Smooth muscle cell (in vitro differentiated cells): ENCODE measurements at regions not wholly inside any gene's neighbourhood (a gene's known extent, or its start where the extent isn't known, plus 50 kb on each side); places are given as distances from the start of the nearest gene placed in this dataset.
"Not testable (repeated sequence)": the region's sequence is repeated elsewhere in the genome, so short reads cannot be mapped to it uniquely, and the experiment has no call there.

Experiments used
- DNase-seq: peaks from one replicate; lab custom pipeline; 2025; ENCODE audit not compliant: unreplicated experiment; lab: John Stamatoyannopoulos, UW
- H2AFZ ChIP-seq: fragments of 200-600 bp; sonication (generic); 2 replicates; pipeline ENCODE4 v1.6.0; 2016; ENCODE audit warnings: antibody characterized with exemption, low read depth, mild to moderate bottlenecking
- H3F3A ChIP-seq: fragments of 200-600 bp; sonication (generic); 2 replicates; pipeline ENCODE4 v1.6.0; 2017; ENCODE audit warnings: antibody characterized with exemption, low read depth
- H3K27ac ChIP-seq: fragments of 200-600 bp; sonication (generic); 2 replicates; pipeline ENCODE4 v1.5.1; 2016; ENCODE audit warnings: low read depth, mild to moderate bottlenecking
- H3K27me3 ChIP-seq: fragments of 200-600 bp; sonication (generic); 2 replicates; pipeline ENCODE4 v1.6.1; 2016; ENCODE audit warnings: low read depth, mild to moderate bottlenecking
- H3K36me3 ChIP-seq: fragments of 200-600 bp; sonication (generic); 2 replicates; pipeline ENCODE4 v1.5.1; 2016; ENCODE audit warnings: low read depth
- H3K4me1 ChIP-seq: fragments of 200-600 bp; sonication (generic); 2 replicates; pipeline ENCODE4 v1.5.1; 2016; ENCODE audit warnings: low read depth
- H3K4me2 ChIP-seq: fragments of 200-600 bp; sonication (generic); 2 replicates; pipeline ENCODE4 v1.6.0; 2016; ENCODE audit warnings: mild to moderate bottlenecking
- H3K4me3 ChIP-seq: fragments of 200-600 bp; sonication (generic); 2 replicates; pipeline ENCODE4 v1.5.1; 2016; ENCODE audit warnings: mild to moderate bottlenecking
- H3K79me2 ChIP-seq: fragments of 200-600 bp; sonication (generic); 2 replicates; pipeline ENCODE4 v1.6.0; 2016; ENCODE audit warnings: low read depth, mild to moderate bottlenecking
- H3K9ac ChIP-seq: fragments of 200-600 bp; sonication (generic); 2 replicates; pipeline ENCODE4 v1.6.0; 2016; ENCODE audit warnings: low read depth
- H3K9me3 ChIP-seq: fragments of 200-600 bp; sonication (generic); replicated peaks from 2 replicates; pipeline ENCODE4 v1.5.1; 2016; ENCODE audit warnings: low read depth
- H4K20me1 ChIP-seq: fragments of 200-600 bp; sonication (generic); 2 replicates; pipeline ENCODE4 v1.6.0; 2016; ENCODE audit warnings: low read depth
- CTCF ChIP-seq: fragments of 200-600 bp; sonication (generic); IDR thresholded peaks from 2 replicates; pipeline ENCODE4 v1.5.1; 2017; ENCODE audit warnings: borderline replicate concordance, mild to moderate bottlenecking, antibody characterized with exemption; ENCODE audit not compliant: insufficient read depth, poor library complexity, severe bottlenecking
- WGBS: methylation state at CpG from one replicate; pipeline ENCODE4 v1.1.7; 2016; ENCODE audit warnings: low lambda C conversion rate; 5-methylcytosine and 5-hydroxymethylcytosine counted together

GRCh38 chr4:15173251-15173650 lies 171.0 kb downstream of the CPEB2 start:
- no peaks in the 10 kb centered on the region for H3K36me3 ChIP-seq
- no peaks in the 10 kb centered on the region for H4K20me1 ChIP-seq
- no peaks in the 10 kb centered on the region for H3K27me3 ChIP-seq
- H3K4me3 ChIP-seq = no peak overlapping the region
- H2AFZ ChIP-seq = no peak overlapping the region
- no peak overlapping the region for H3K9ac ChIP-seq
- 92% methylated on average over 4 of the region's 4 CpGs for WGBS
- H3K27ac ChIP-seq = no peak overlapping the region
- H3K79me2 ChIP-seq = no peaks in the 10 kb centered on the region
- H3K4me2 ChIP-seq = no peak overlapping the region
- H3F3A ChIP-seq = no peaks in the 10 kb centered on the region
- no peak for DNase-seq
- TF ChIP-seq CTCF = no peak
- H3K9me3 ChIP-seq = peaks cover 14% of the 10 kb centered on the region
- H3K4me1 ChIP-seq = peaks cover 4% of the 10 kb centered on the region

- not testable (repeated sequence) for H3K27me3 ChIP-seq, H2AFZ ChIP-seq, H3K4me2 ChIP-seq, H4K20me1 ChIP-seq, H3K27ac ChIP-seq, H3K4me3 ChIP-seq, H3F3A ChIP-seq, H3K9ac ChIP-seq, H3K79me2 ChIP-seq, H3K4me1 ChIP-seq, DNase-seq, H3K36me3 ChIP-seq
- WGBS = 72% methylated on average over 13 of the region's 16 CpGs
- H3K9me3 ChIP-seq = peaks cover 14% of the 10 kb centered on the region
Observed at GRCh38 chr4:15174168-15174567, 171.9 kb downstream of the CPEB2 start.

- not testable (repeated sequence) for H3K9ac ChIP-seq, H3K4me1 ChIP-seq, H3K27ac ChIP-seq, H2AFZ ChIP-seq, H3K9me3 ChIP-seq, H3F3A ChIP-seq, H3K79me2 ChIP-seq, H3K27me3 ChIP-seq, DNase-seq, H4K20me1 ChIP-seq, H3K4me3 ChIP-seq, H3K36me3 ChIP-seq, H3K4me2 ChIP-seq
- WGBS = 93% methylated on average over 2 of the region's 2 CpGs
Observed at GRCh38 chr4:15179842-15180241, 177.6 kb downstream of the CPEB2 start.

GRCh38 chr4:15182600-15183220 lies 180.4 kb downstream of the CPEB2 start:
- DNase-seq = no peak
- H3K9ac ChIP-seq = no peak overlapping the region
- no peak for TF ChIP-seq CTCF

GRCh38 chr4:15186149-15186548 lies 183.9 kb downstream of the CPEB2 start:
- Histone ChIP-seq H3F3A (no peaks in the 10 kb centered on the region), H3K79me2 (no peaks in the 10 kb centered on the region), H3K36me3 (no peaks in the 10 kb centered on the region), H3K9ac (no peak overlapping the region), H3K4me3 (no peak overlapping the region), H4K20me1 (no peaks in the 10 kb centered on the region), H3K27ac (peak overlapping the region; percentile 61), H3K27me3 (no peaks in the 10 kb centered on the region), H2AFZ (no peak overlapping the region), H3K4me1 (no peaks in the 10 kb centered on the region), H3K9me3 (no peaks in the 10 kb centered on the region), H3K4me2 (peak overlapping the region; percentile 30)
- TF ChIP-seq CTCF = no peak
- DNase-seq = no peak
- 35% methylated on average over 5 of the region's 5 CpGs for WGBS

More at GRCh38 chr4:15182600-15183220, 180.4 kb downstream of the CPEB2 start:
- Histone ChIP-seq H3K4me1 (no peaks in the 10 kb centered on the region), H3K9me3 (no peaks in the 10 kb centered on the region), H3K36me3 (no peaks in the 10 kb centered on the region), H3K4me2 (peak overlapping the region; percentile 41), H4K20me1 (no peaks in the 10 kb centered on the region), H3F3A (no peaks in the 10 kb centered on the region), H3K27ac (peak overlapping the region; percentile 71), H3K27me3 (no peaks in the 10 kb centered on the region), H2AFZ (no peak overlapping the region), H3K4me3 (no peak overlapping the region), H3K79me2 (no peaks in the 10 kb centered on the region)
- WGBS = 53% methylated on average over 3 of the region's 3 CpGs
